ENCODE measurements at regions not wholly inside any gene's neighbourhood (a gene's known extent, or its start where the extent isn't known, plus 50 kb on each side); places are given as distances from the start of the nearest gene placed in this dataset.
"Not testable (repeated sequence)": the region's sequence is repeated elsewhere in the genome, so short reads cannot be mapped to it uniquely, and the experiment has no call there.

GRCh38 chr22:11932212-11932611, 3595.8 kb upstream of the OR11H1 start:
- not testable (repeated sequence) for DNase-seq (ENCODE audit: low spot score)

- not testable (repeated sequence) for DNase-seq (ENCODE audit: low spot score)
Observed at GRCh38 chr22:11967915-11968616, 3559.9 kb upstream of the OR11H1 start.

- DNase-seq (ENCODE audit: low spot score): peak; percentile 1
Observed at GRCh38 chr22:11973856-11974255, 3554.1 kb upstream of the OR11H1 start.
